DMS53 treated with DMSO at 0.1 percent for 48 hours (cell line): ENCODE measurements at regions not wholly inside any gene's neighbourhood (a gene's known extent, or its start where the extent isn't known, plus 50 kb on each side); places are given as distances from the start of the nearest gene placed in this dataset.
"Not testable (repeated sequence)": the region's sequence is repeated elsewhere in the genome, so short reads cannot be mapped to it uniquely, and the experiment has no call there.

ENCODE experiments used
- DNase-seq: peaks from one replicate; lab custom pipeline; 2025; ENCODE audit not compliant: unreplicated experiment; lab: John Stamatoyannopoulos, UW

GRCh38 chr12:76971216-76971879 lies 92.5 kb upstream of the CSRP2 start:
- DNase-seq: not testable (repeated sequence)

- DNase-seq: no peak
Measured at GRCh38 chr12:76967181-76967885, 88.5 kb upstream of the CSRP2 start.

- no peak for DNase-seq
Measured at GRCh38 chr12:76964784-76965571, 86.2 kb upstream of the CSRP2 start.

- DNase-seq: no peak
Measured at GRCh38 chr12:76962099-76962498, 83.3 kb upstream of the CSRP2 start.

- DNase-seq: no peak
Measured at GRCh38 chr12:76957301-76957700, 78.5 kb upstream of the CSRP2 start.

- DNase-seq: peak; percentile 30
Measured at GRCh38 chr12:76952995-76953394, 74.2 kb upstream of the CSRP2 start.

- no peak for DNase-seq
Measured at GRCh38 chr12:76948879-76949278, 70.1 kb upstream of the CSRP2 start.

GRCh38 chr12:76947304-76947703 lies 68.5 kb upstream of the CSRP2 start:
- DNase-seq: no peak

- no peak for DNase-seq
Measured at GRCh38 chr12:76946446-76946845, 67.6 kb upstream of the CSRP2 start.

- DNase-seq: no peak
Measured at GRCh38 chr12:76945867-76946266, 67.0 kb upstream of the CSRP2 start.

- no peak for DNase-seq
Measured at GRCh38 chr12:76944892-76945291, 66.1 kb upstream of the CSRP2 start.

GRCh38 chr12:76943008-76943407 lies 64.2 kb upstream of the CSRP2 start:
- DNase-seq: no peak

GRCh38 chr12:76942267-76942666 lies 63.4 kb upstream of the CSRP2 start:
- DNase-seq: no peak

- DNase-seq: no peak
Measured at GRCh38 chr12:76940671-76941445, 62.0 kb upstream of the CSRP2 start.

- DNase-seq: no peak
Measured at GRCh38 chr12:76939701-76940100, 60.9 kb upstream of the CSRP2 start.

GRCh38 chr12:76936275-76937193 lies 57.7 kb upstream of the CSRP2 start:
- DNase-seq: no peak

- DNase-seq: not testable (repeated sequence)
Measured at GRCh38 chr12:76933392-76933791, 54.6 kb upstream of the CSRP2 start.

- no peak for DNase-seq
Measured at GRCh38 chr12:76929499-76929898, 50.7 kb upstream of the CSRP2 start.
